Ishikawa (cell line): ENCODE measurements at regions not wholly inside any gene's neighbourhood (a gene's known extent, or its start where the extent isn't known, plus 50 kb on each side); places are given as distances from the start of the nearest gene placed in this dataset.

Experiments
- CREB1 ChIP-seq: IDR thresholded peaks from 2 replicates; pipeline ENCODE4 v1.6.1; 2012; ENCODE audit warnings: low read depth
- EP300 ChIP-seq: IDR thresholded peaks from 2 replicates; pipeline ENCODE4 v1.6.1; 2012; ENCODE audit warnings: borderline replicate concordance
- MAX ChIP-seq: IDR thresholded peaks from 2 replicates; pipeline ENCODE4 v1.6.1; 2012
- RAD21 ChIP-seq: IDR thresholded peaks from 2 replicates; pipeline ENCODE4 v1.6.1; 2012; ENCODE audit warnings: low read depth
- TAF1 ChIP-seq: IDR thresholded peaks from 2 replicates; pipeline ENCODE4 v1.6.1; 2012; ENCODE audit warnings: low read depth, mild to moderate bottlenecking
- TEAD4 ChIP-seq: IDR thresholded peaks from 2 replicates; pipeline ENCODE4 v1.6.1; 2012
- TF ChIP-seq, protein P1 (sequence below): IDR thresholded peaks from 2 replicates; pipeline ENCODE4 v1.6.1; 2012
- TF ChIP-seq, protein P2 (sequence below): IDR thresholded peaks from 2 replicates; pipeline ENCODE4 v1.6.1; 2012; ENCODE audit warnings: low read depth, mild to moderate bottlenecking

- TF ChIP-seq, protein P1, sequence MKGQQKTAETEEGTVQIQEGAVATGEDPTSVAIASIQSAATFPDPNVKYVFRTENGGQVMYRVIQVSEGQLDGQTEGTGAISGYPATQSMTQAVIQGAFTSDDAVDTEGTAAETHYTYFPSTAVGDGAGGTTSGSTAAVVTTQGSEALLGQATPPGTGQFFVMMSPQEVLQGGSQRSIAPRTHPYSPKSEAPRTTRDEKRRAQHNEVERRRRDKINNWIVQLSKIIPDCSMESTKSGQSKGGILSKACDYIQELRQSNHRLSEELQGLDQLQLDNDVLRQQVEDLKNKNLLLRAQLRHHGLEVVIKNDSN = no peak
- TF ChIP-seq CREB1 (no peak), EP300 (no peak), TEAD4 (no peak), TAF1 (no peak), RAD21 (no peak), MAX (no peak)
- TF ChIP-seq, protein P2, sequence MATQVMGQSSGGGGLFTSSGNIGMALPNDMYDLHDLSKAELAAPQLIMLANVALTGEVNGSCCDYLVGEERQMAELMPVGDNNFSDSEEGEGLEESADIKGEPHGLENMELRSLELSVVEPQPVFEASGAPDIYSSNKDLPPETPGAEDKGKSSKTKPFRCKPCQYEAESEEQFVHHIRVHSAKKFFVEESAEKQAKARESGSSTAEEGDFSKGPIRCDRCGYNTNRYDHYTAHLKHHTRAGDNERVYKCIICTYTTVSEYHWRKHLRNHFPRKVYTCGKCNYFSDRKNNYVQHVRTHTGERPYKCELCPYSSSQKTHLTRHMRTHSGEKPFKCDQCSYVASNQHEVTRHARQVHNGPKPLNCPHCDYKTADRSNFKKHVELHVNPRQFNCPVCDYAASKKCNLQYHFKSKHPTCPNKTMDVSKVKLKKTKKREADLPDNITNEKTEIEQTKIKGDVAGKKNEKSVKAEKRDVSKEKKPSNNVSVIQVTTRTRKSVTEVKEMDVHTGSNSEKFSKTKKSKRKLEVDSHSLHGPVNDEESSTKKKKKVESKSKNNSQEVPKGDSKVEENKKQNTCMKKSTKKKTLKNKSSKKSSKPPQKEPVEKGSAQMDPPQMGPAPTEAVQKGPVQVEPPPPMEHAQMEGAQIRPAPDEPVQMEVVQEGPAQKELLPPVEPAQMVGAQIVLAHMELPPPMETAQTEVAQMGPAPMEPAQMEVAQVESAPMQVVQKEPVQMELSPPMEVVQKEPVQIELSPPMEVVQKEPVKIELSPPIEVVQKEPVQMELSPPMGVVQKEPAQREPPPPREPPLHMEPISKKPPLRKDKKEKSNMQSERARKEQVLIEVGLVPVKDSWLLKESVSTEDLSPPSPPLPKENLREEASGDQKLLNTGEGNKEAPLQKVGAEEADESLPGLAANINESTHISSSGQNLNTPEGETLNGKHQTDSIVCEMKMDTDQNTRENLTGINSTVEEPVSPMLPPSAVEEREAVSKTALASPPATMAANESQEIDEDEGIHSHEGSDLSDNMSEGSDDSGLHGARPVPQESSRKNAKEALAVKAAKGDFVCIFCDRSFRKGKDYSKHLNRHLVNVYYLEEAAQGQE = no peak
Observed at GRCh38 chr13:90336507-90336906, 1011.0 kb upstream of the MIR17HG start.
